ENCODE measurements at regions not wholly inside any gene's neighbourhood (a gene's known extent, or its start where the extent isn't known, plus 50 kb on each side); places are given as distances from the start of the nearest gene placed in this dataset.

DNA sequence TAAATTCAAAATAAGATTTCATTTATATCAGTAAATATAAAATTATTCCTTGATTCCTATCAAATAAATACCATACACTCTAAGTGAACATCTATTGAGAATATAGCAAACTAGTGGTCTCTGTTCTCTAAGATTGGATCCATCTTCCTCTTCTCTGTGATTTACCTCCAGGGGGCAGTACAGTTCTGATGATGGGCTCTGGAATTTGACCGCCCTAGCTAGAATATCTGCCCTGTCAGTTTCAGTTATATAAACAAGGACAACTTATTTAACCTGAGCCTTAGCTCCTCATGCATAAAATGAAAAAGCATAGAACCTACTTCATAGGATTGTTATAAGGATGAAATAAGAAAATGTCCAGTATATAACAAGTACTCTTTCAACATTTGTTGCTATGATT is 171.1 kb upstream of the CCDC54 start:
- Histone ChIP-seq H3K9me3 (ENCODE audit: control insufficient read depth in 2 of 2, low read length in 2 of 2) (no peaks in the 10 kb centered on the region), H3K4me3 (ENCODE audit: low read length in 2 of 2) (no peak overlapping the region), H3K9ac (ENCODE audit: low read depth in 1 of 2, low read length in 2 of 2) (no peak overlapping the region), H3K36me3 (ENCODE audit: control insufficient read depth in 2 of 2, insufficient read depth in 2 of 2, low read length in 2 of 2) (no peaks in the 10 kb centered on the region), H3K27ac (ENCODE audit: low read depth in 2 of 2, low read length in 2 of 2) (no peak overlapping the region), H3K27me3 (ENCODE audit: control insufficient read depth in 2 of 2, insufficient read depth in 2 of 2, low read length in 2 of 2) (no peaks in the 10 kb centered on the region), H3K4me1 (ENCODE audit: control insufficient read depth in 2 of 2, insufficient read depth in 2 of 2, low read length in 2 of 2) (peaks cover 0 to 3% of the 10 kb centered on the region in 2 donors)

DNA sequence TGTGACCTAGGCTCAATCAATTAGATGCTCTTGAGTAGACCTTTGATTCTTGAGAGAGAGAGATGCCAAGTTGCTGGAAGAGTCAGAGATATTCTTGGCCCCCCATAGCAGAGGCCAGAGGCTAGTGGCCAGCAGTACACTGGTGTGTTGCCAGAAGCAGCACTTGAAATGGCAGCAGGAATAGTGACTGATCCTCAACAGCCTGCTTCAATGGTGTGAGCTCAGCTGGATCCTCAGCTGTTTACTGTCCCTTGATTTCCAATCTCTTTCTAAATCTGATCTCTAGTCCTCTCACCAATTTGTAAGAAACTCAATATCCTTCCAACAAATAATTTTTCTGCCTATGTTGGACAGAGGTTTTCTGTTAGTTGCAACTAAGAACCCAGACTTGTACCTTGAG is 170.3 kb upstream of the CCDC54 start:
- Histone ChIP-seq H3K4me1 (ENCODE audit: control insufficient read depth in 2 of 2, insufficient read depth in 2 of 2, low read length in 2 of 2) (peaks cover 0 to 3% of the 10 kb centered on the region in 2 donors), H3K27ac (ENCODE audit: low read depth in 2 of 2, low read length in 2 of 2) (no peak overlapping the region), H3K9ac (ENCODE audit: low read depth in 1 of 2, low read length in 2 of 2) (no peak overlapping the region), H3K27me3 (ENCODE audit: control insufficient read depth in 2 of 2, insufficient read depth in 2 of 2, low read length in 2 of 2) (no peaks in the 10 kb centered on the region), H3K36me3 (ENCODE audit: control insufficient read depth in 2 of 2, insufficient read depth in 2 of 2, low read length in 2 of 2) (no peaks in the 10 kb centered on the region), H3K9me3 (ENCODE audit: control insufficient read depth in 2 of 2, low read length in 2 of 2) (no peaks in the 10 kb centered on the region), H3K4me3 (ENCODE audit: low read length in 2 of 2) (no peak overlapping the region)

DNA sequence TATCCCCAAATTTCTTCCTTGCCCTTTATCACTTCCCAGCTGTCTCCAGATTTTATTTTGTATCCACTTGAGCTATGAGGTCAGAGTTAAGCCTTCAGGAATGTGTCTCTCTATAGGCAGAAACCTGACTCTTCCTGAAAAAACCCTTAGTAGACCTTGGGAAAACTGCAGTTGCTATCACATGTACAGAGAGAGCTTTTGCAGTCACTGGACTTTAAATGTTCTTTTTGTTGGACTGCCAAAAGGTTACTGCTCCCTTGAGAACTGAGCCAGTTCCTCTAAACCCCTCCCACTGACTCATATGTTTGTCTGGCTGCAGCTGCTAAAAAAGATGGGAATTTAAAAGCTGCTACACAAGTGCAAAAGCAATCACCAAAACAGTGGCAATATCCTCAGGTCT is 169.1 kb upstream of the CCDC54 start:
- no peaks in the 10 kb centered on the region for H3K9me3 ChIP-seq (ENCODE audit: control insufficient read depth in 2 of 2, low read length in 2 of 2)
- no peaks in the 10 kb centered on the region for H3K36me3 ChIP-seq (ENCODE audit: control insufficient read depth in 2 of 2, insufficient read depth in 2 of 2, low read length in 2 of 2)
- no peak overlapping the region for H3K27ac ChIP-seq (ENCODE audit: low read depth in 2 of 2, low read length in 2 of 2)
- H3K9ac ChIP-seq (ENCODE audit: low read depth in 1 of 2, low read length in 2 of 2): no peak overlapping the region
- H3K27me3 ChIP-seq (ENCODE audit: control insufficient read depth in 2 of 2, insufficient read depth in 2 of 2, low read length in 2 of 2): no peaks in the 10 kb centered on the region
- no peak overlapping the region for H3K4me3 ChIP-seq (ENCODE audit: low read length in 2 of 2)
- H3K4me1 ChIP-seq (ENCODE audit: control insufficient read depth in 2 of 2, insufficient read depth in 2 of 2, low read length in 2 of 2): peaks cover 0 to 3% of the 10 kb centered on the region in 2 donors

DNA sequence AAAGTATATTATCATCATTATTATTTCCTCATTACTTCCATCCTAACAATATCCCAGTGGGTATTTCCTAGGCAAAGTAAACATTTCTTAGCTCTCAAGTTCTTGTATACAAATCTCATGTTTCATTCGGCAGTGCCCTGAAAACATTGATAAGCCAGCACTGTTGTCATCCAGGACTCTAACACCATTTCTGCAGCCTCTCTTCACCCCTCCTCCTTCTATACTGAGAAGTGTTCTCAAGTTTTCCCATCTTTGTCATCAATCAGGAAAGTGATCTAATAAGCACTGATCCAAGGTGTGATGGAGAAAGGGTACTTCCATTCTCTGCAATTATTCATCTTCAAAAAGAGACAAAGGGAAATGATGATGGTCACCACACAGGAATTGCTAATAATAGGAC is 168.4 kb upstream of the CCDC54 start:
- peak overlapping the region in 1 of 2 donors; percentile 5 for H3K27ac ChIP-seq (ENCODE audit: low read depth in 2 of 2, low read length in 2 of 2)
- H3K36me3 ChIP-seq (ENCODE audit: control insufficient read depth in 2 of 2, insufficient read depth in 2 of 2, low read length in 2 of 2): no peaks in the 10 kb centered on the region
- H3K9me3 ChIP-seq (ENCODE audit: control insufficient read depth in 2 of 2, low read length in 2 of 2): no peaks in the 10 kb centered on the region
- no peak overlapping the region for H3K4me3 ChIP-seq (ENCODE audit: low read length in 2 of 2)
- no peaks in the 10 kb centered on the region for H3K27me3 ChIP-seq (ENCODE audit: control insufficient read depth in 2 of 2, insufficient read depth in 2 of 2, low read length in 2 of 2)
- no peak overlapping the region for H3K9ac ChIP-seq (ENCODE audit: low read depth in 1 of 2, low read length in 2 of 2)
- H3K4me1 ChIP-seq (ENCODE audit: control insufficient read depth in 2 of 2, insufficient read depth in 2 of 2, low read length in 2 of 2): peaks cover 0 to 3% of the 10 kb centered on the region in 2 donors

DNA sequence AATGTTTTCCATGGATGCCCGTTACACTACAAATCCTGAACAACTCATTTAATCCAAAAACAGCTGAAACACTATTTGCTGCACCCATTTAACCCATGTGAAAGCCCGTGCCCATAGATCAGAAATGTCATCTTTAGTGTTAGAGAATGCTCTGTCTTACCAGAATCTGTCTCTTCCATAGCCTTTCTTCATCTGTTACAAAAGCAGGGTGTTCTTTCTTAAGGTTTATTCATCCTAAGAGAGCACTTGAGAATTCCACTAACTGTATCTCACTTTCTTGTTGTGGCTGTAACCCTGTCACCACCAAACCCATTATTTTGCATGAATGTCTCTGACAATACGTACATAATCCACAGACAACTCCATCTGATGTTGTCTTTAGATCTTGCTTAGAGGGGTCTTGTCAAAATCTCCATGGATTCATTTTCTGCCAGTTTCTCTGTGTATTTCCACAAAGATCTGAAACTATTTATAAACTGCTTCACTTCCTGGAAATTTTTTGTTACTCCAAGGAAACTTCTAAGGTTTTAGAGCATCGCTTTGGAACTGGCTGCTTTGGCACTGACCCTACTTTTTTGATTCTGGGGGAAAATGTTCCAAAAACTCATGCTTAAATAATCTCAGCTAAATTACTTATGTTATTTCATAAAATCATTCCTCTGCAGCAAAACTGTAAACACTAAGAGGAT is 167.8 kb upstream of the CCDC54 start:
- no peaks in the 10 kb centered on the region for H3K9me3 ChIP-seq (ENCODE audit: control insufficient read depth in 2 of 2, low read length in 2 of 2)
- peaks cover 0 to 3% of the 10 kb centered on the region in 2 donors for H3K4me1 ChIP-seq (ENCODE audit: control insufficient read depth in 2 of 2, insufficient read depth in 2 of 2, low read length in 2 of 2)
- peak overlapping the region in 1 of 2 donors; percentile 5 for H3K27ac ChIP-seq (ENCODE audit: low read depth in 2 of 2, low read length in 2 of 2)
- H3K4me3 ChIP-seq (ENCODE audit: low read length in 2 of 2): no peak overlapping the region
- H3K9ac ChIP-seq (ENCODE audit: low read depth in 1 of 2, low read length in 2 of 2): no peak overlapping the region
- no peaks in the 10 kb centered on the region for H3K27me3 ChIP-seq (ENCODE audit: control insufficient read depth in 2 of 2, insufficient read depth in 2 of 2, low read length in 2 of 2)
- H3K36me3 ChIP-seq (ENCODE audit: control insufficient read depth in 2 of 2, insufficient read depth in 2 of 2, low read length in 2 of 2): no peaks in the 10 kb centered on the region

DNA sequence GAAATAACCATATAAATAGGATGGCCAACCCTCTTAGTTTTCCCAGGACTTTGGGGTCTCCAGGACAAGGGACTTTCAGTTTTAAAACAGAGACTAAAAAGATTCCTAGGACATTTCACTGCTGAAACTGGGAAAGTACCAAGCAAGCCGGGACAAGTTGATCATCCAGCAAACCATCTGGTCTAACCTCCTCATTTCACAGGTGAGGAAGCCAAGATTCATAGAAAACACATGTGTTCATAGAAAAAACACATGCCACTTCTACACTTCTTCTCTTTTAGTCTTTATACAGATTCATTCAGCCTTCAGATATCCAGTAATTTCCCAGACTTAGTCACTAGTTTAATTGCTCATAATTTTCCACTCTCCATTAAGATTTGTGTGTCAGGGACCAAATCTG is 165.6 kb upstream of the CCDC54 start:
- no peaks in the 10 kb centered on the region for H3K9me3 ChIP-seq (ENCODE audit: control insufficient read depth in 2 of 2, low read length in 2 of 2)
- H3K4me3 ChIP-seq (ENCODE audit: low read length in 2 of 2): no peak overlapping the region
- H3K36me3 ChIP-seq (ENCODE audit: control insufficient read depth in 2 of 2, insufficient read depth in 2 of 2, low read length in 2 of 2): no peaks in the 10 kb centered on the region
- no peaks in the 10 kb centered on the region for H3K27me3 ChIP-seq (ENCODE audit: control insufficient read depth in 2 of 2, insufficient read depth in 2 of 2, low read length in 2 of 2)
- no peak overlapping the region for H3K9ac ChIP-seq (ENCODE audit: low read depth in 1 of 2, low read length in 2 of 2)
- H3K4me1 ChIP-seq (ENCODE audit: control insufficient read depth in 2 of 2, insufficient read depth in 2 of 2, low read length in 2 of 2): peaks cover 0 to 3% of the 10 kb centered on the region in 2 donors
- H3K27ac ChIP-seq (ENCODE audit: low read depth in 2 of 2, low read length in 2 of 2): no peak overlapping the region

DNA sequence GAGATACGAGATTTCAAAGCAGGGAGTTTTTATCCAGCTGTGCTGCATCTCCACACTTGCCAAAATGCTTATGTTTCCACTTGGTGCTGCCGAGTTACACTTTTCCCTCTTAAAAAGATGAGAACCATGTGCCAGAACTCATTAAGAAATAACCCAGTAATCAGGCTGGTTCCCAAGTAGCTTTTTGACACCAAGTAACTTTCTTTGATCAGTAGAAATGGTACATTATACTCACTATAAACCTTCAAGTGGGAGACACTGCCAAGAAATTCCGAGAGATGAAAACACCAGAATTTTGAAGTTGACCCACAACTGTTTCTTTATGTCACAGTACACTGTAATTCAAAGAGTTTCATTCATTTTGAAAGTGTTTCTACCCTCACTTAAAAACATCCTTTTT is 164.6 kb upstream of the CCDC54 start:
- H3K9ac ChIP-seq (ENCODE audit: low read depth in 1 of 2, low read length in 2 of 2): no peak overlapping the region
- H3K9me3 ChIP-seq (ENCODE audit: control insufficient read depth in 2 of 2, low read length in 2 of 2): no peaks in the 10 kb centered on the region
- H3K4me1 ChIP-seq (ENCODE audit: control insufficient read depth in 2 of 2, insufficient read depth in 2 of 2, low read length in 2 of 2): peaks cover 0 to 3% of the 10 kb centered on the region in 2 donors
- H3K27ac ChIP-seq (ENCODE audit: low read depth in 2 of 2, low read length in 2 of 2): no peak overlapping the region
- no peaks in the 10 kb centered on the region for H3K36me3 ChIP-seq (ENCODE audit: control insufficient read depth in 2 of 2, insufficient read depth in 2 of 2, low read length in 2 of 2)
- H3K27me3 ChIP-seq (ENCODE audit: control insufficient read depth in 2 of 2, insufficient read depth in 2 of 2, low read length in 2 of 2): no peaks in the 10 kb centered on the region
- H3K4me3 ChIP-seq (ENCODE audit: low read length in 2 of 2): no peak overlapping the region

DNA sequence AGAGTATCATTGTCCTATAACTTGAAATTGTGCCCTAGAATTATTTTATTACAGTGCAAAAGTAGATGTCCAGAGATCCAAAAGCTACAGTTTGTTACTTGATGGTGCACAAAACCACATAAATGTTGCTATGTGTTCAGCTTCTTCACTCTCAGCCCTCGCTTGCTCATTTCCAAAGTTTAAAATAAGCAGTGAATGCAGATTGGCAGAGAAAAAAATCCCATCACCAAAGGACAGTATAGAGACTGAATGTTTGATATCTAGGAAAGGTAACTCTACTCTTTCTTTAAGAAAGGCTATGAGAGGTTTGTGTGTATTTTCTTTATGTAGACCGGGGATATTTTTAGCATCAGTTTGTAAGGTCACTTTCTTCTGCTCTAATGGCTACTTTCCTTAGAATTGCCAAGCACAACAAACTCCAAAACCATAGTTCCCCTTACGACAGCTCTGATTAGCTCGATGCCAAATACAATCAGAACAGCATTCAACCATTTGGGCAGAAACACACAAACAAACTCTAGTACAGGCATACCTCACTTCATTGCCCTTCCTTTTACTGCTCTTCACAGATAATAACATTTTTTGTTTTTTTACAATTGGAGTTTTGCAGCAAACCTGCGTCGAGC is 164.1 kb upstream of the CCDC54 start:
- no peak overlapping the region for H3K27ac ChIP-seq (ENCODE audit: low read depth in 2 of 2, low read length in 2 of 2)
- H3K4me1 ChIP-seq (ENCODE audit: control insufficient read depth in 2 of 2, insufficient read depth in 2 of 2, low read length in 2 of 2): peaks cover 0 to 3% of the 10 kb centered on the region in 2 donors
- no peak overlapping the region for H3K9ac ChIP-seq (ENCODE audit: low read depth in 1 of 2, low read length in 2 of 2)
- no peak overlapping the region for H3K4me3 ChIP-seq (ENCODE audit: low read length in 2 of 2)
- no peaks in the 10 kb centered on the region for H3K36me3 ChIP-seq (ENCODE audit: control insufficient read depth in 2 of 2, insufficient read depth in 2 of 2, low read length in 2 of 2)
- no peaks in the 10 kb centered on the region for H3K27me3 ChIP-seq (ENCODE audit: control insufficient read depth in 2 of 2, insufficient read depth in 2 of 2, low read length in 2 of 2)
- H3K9me3 ChIP-seq (ENCODE audit: control insufficient read depth in 2 of 2, low read length in 2 of 2): no peaks in the 10 kb centered on the region

DNA sequence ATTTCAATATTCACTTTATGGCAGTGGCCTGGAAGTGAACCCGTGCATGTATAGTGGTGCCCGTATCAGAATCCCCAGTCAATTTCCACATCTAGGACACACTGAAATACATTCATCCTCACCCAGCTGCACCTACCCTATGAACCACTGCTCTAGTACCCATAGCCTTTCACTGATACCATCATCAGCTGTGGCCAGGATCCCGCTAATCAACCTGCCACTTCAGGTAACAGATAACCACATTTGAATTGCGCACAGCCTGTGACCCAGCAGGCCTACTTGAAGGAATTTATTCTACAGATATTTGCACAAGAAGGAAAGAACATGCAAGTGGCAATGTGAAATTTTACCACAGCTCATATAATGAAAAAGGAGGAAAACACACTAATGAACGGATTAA is 161.0 kb upstream of the CCDC54 start:
- Histone ChIP-seq H3K9me3 (ENCODE audit: control insufficient read depth in 2 of 2, low read length in 2 of 2) (no peaks in the 10 kb centered on the region), H3K9ac (ENCODE audit: low read depth in 1 of 2, low read length in 2 of 2) (no peak overlapping the region), H3K36me3 (ENCODE audit: control insufficient read depth in 2 of 2, insufficient read depth in 2 of 2, low read length in 2 of 2) (no peaks in the 10 kb centered on the region), H3K27ac (ENCODE audit: low read depth in 2 of 2, low read length in 2 of 2) (no peak overlapping the region), H3K4me1 (ENCODE audit: control insufficient read depth in 2 of 2, insufficient read depth in 2 of 2, low read length in 2 of 2) (no peaks in the 10 kb centered on the region), H3K4me3 (ENCODE audit: low read length in 2 of 2) (no peak overlapping the region), H3K27me3 (ENCODE audit: control insufficient read depth in 2 of 2, insufficient read depth in 2 of 2, low read length in 2 of 2) (no peaks in the 10 kb centered on the region)

DNA sequence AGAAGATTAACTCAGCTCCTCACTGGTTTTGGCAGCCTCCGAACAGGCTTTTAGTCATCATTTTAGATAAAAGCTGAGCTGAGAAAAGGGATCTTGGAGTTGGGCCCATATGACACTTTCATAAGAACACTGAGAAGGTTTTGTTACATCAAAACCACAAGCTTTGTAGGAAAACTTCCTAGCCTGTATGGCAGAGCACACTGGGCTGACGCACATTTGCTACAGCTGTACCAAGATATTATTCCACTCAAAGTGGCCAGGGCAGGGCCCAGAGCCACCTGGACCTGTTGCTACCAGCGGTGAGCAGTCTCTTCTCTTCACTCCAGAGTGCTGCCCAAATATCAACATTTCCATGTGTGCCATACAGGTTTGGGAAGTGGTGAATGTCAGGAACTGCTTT is 160.5 kb upstream of the CCDC54 start:
- Histone ChIP-seq H3K27ac (ENCODE audit: low read depth in 2 of 2, low read length in 2 of 2) (no peak overlapping the region), H3K4me1 (ENCODE audit: control insufficient read depth in 2 of 2, insufficient read depth in 2 of 2, low read length in 2 of 2) (no peaks in the 10 kb centered on the region), H3K9me3 (ENCODE audit: control insufficient read depth in 2 of 2, low read length in 2 of 2) (no peaks in the 10 kb centered on the region), H3K4me3 (ENCODE audit: low read length in 2 of 2) (no peak overlapping the region), H3K27me3 (ENCODE audit: control insufficient read depth in 2 of 2, insufficient read depth in 2 of 2, low read length in 2 of 2) (no peaks in the 10 kb centered on the region), H3K36me3 (ENCODE audit: control insufficient read depth in 2 of 2, insufficient read depth in 2 of 2, low read length in 2 of 2) (no peaks in the 10 kb centered on the region), H3K9ac (ENCODE audit: low read depth in 1 of 2, low read length in 2 of 2) (no peak overlapping the region)
